WI38 (cell line): ENCODE measurements at regions not wholly inside any gene's neighbourhood (a gene's known extent, or its start where the extent isn't known, plus 50 kb on each side); places are given as distances from the start of the nearest gene placed in this dataset.
"Not testable (repeated sequence)": the region's sequence is repeated elsewhere in the genome, so short reads cannot be mapped to it uniquely, and the experiment has no call there.

Experiments
- H3K4me3 ChIP-seq: 2 replicates; pipeline ENCODE4 v1.5.1; 2011; ENCODE audit warnings: low read depth, mild to moderate bottlenecking, control low read depth, low read length
- CTCF ChIP-seq: IDR thresholded peaks from 2 replicates; pipeline ENCODE4 v1.5.1; 2012; ENCODE audit warnings: low read depth, mild to moderate bottlenecking, control low read depth, low read length

- H3K4me3 ChIP-seq = no peak overlapping the region
- no peak for TF ChIP-seq CTCF
These were observed 232.2 kb downstream of the INSC start for GRCh38 chr11:15346907-15347306.

- TF ChIP-seq CTCF = no peak
These were observed 233.4 kb downstream of the INSC start for GRCh38 chr11:15347969-15348734.

GRCh38 chr11:15349413-15349812, 234.7 kb downstream of the INSC start:
- TF ChIP-seq CTCF = no peak
- no peak overlapping the region for H3K4me3 ChIP-seq

More at GRCh38 chr11:15347969-15348734, 233.4 kb downstream of the INSC start:
- H3K4me3 ChIP-seq = no peak overlapping the region

GRCh38 chr11:15361316-15361715, 246.6 kb downstream of the INSC start:
- no peak for TF ChIP-seq CTCF

GRCh38 chr11:15365286-15365685, 250.6 kb downstream of the INSC start:
- H3K4me3 ChIP-seq = not testable (repeated sequence)

More at GRCh38 chr11:15361316-15361715, 246.6 kb downstream of the INSC start:
- H3K4me3 ChIP-seq = no peak overlapping the region

GRCh38 chr11:15367695-15368094, 253.0 kb downstream of the INSC start:
- H3K4me3 ChIP-seq = no peak overlapping the region
- no peak for TF ChIP-seq CTCF

- H3K4me3 ChIP-seq = no peak overlapping the region
- TF ChIP-seq CTCF = no peak
These were observed 255.9 kb downstream of the INSC start for GRCh38 chr11:15370495-15371147.
